ENCODE measurements at regions not wholly inside any gene's neighbourhood (a gene's known extent, or its start where the extent isn't known, plus 50 kb on each side); places are given as distances from the start of the nearest gene placed in this dataset.
"Not testable (repeated sequence)": the region's sequence is repeated elsewhere in the genome, so short reads cannot be mapped to it uniquely, and the experiment has no call there.

DNA sequence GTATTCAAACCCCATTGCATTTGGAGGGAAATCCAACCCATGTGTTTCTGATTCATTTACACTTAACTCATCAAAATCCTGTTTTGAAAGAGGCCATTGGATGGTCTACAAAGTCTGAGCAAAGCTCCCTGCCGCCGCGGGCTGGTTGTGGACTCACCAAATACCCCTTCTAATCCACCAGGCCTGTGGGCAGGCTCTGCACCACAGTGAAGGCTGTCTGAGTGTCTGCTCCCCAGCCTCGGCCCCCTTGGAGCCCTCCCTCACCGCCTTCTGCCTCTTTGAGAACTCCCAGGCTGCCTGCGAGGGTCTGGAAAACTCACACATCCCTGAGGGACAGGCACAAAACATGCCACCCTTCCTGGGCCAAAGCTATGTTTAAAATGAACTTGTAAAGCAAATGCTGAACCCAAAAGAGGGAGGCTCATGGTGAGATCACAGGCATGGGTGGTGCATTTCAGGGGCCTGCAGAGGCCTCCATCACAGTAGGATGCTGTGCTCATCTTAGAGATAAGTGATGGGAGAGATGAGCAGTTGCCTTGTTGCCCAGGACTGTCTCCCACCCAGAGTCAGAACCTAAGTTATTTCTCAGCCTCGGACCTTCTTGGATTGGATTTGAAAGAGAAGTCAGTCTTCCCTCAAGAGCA is 225.0 kb downstream of the CYP26B1 start:
- no peak for DNase-seq (ENCODE audit: low read depth)

GRCh38 chr2:71922091-71922490 is 225.6 kb downstream of the CYP26B1 start:
- no peak for DNase-seq (ENCODE audit: low read depth)

- DNase-seq (ENCODE audit: low read depth): not testable (repeated sequence)
Measured at GRCh38 chr2:71920819-71921218, 226.8 kb downstream of the CYP26B1 start.

- DNase-seq (ENCODE audit: low read depth): no peak
Measured at GRCh38 chr2:71919708-71920107, 228.0 kb downstream of the CYP26B1 start.

- DNase-seq (ENCODE audit: low read depth): no peak
Measured at GRCh38 chr2:71910277-71910676, 237.4 kb downstream of the CYP26B1 start.

GRCh38 chr2:71908798-71909197 is 238.9 kb downstream of the CYP26B1 start:
- DNase-seq (ENCODE audit: low read depth): no peak

- no peak for DNase-seq (ENCODE audit: low read depth)
Measured at GRCh38 chr2:71907503-71907902, 240.2 kb downstream of the CYP26B1 start.

- DNase-seq (ENCODE audit: low read depth): no peak
Measured at GRCh38 chr2:71906357-71906973, 241.2 kb downstream of the CYP26B1 start.

- DNase-seq (ENCODE audit: low read depth): no peak
Measured at GRCh38 chr2:71905205-71905604, 242.5 kb downstream of the CYP26B1 start.

GRCh38 chr2:71903841-71904240 is 243.8 kb downstream of the CYP26B1 start:
- DNase-seq (ENCODE audit: low read depth): no peak

DNA sequence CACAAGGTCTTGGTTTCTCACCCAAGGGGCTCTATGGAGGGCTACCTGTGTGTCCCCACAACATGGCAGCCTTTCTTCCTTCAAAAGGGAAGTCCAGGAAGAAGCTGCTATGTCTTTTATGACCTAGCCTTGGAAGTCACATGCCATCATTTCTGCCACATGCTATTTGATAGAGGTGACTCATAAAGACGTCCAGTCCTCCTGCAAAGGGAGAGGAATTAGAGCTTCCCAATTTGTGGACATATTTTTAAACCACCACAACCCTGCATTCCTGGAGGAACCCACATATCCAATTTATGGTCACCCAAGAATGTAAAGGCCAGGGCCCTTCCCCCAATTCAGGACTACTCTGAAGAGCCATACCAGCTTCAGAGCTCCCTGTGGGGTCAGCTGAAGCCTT is 246.2 kb downstream of the CYP26B1 start:
- no peak for DNase-seq (ENCODE audit: low read depth)

GRCh38 chr2:71898851-71899681 is 248.6 kb downstream of the CYP26B1 start:
- DNase-seq (ENCODE audit: low read depth): no peak

DNA sequence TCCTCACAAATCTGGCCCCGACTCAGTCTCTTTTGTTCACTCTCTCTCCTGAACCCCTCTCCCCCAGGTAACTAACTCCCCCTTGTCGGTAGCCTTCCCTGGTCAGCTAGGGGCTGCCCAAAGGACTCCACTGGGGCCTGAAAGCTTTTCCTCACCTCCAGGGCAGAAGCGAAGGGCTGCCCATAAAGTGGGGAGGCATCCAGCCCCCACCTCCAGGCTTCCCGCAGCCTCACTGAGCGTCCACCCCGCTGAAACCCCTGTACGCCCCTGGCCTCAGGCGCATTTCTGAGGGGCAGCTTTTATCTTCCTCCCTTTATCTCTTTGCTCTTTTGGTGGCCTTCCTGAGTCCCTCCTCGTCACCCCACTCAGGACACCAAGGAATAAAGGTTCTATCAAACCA is 249.3 kb downstream of the CYP26B1 start:
- DNase-seq (ENCODE audit: low read depth): no peak

- DNase-seq (ENCODE audit: low read depth): no peak
Measured at GRCh38 chr2:71897836-71898235, 249.8 kb downstream of the CYP26B1 start.

DNA sequence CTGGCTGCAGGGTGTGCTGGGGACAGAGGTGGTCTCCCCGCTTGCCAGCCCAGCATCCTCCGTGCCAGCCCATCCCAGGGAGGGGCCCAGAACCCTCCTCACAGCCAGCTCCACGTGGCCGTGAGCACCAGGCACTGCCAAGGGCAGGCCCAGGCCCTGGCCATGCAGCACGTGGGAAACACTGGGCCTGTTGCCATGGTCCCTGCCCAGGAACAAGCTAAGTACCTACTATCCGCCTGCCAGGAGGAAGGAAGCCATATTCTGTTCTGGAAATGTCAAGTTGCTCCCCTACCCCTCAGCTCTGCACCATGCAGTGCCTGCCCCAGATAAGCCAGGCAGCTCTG is 250.6 kb downstream of the CYP26B1 start:
- DNase-seq (ENCODE audit: low read depth): no peak

GRCh38 chr2:71896385-71897136 is 251.1 kb downstream of the CYP26B1 start:
- no peak for DNase-seq (ENCODE audit: low read depth)

GRCh38 chr2:71895320-71896161 is 252.1 kb downstream of the CYP26B1 start:
- DNase-seq (ENCODE audit: low read depth): no peak

- no peak for DNase-seq (ENCODE audit: low read depth)
Measured at GRCh38 chr2:71894261-71894660, 253.4 kb downstream of the CYP26B1 start.

DNA sequence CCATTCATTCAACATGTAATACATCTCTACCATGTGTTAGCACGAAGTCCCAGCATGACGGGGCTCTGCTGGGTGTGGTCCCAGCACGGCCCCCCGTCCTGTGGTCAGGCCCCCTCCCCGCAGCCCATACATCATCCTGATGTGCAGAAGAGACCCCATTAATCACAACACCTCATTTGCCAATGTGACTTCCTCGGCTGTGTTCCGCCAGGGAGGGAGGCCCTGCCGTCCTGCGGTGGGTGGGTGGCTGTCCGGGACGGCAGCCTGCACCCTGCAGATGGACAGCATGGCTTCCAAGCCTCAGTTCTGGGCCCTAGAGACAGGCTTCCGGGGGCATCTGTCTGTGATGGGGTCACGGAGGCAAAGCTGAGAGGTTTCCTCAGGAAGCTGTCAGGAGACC is 254.0 kb downstream of the CYP26B1 start:
- DNase-seq (ENCODE audit: low read depth): no peak

DNA sequence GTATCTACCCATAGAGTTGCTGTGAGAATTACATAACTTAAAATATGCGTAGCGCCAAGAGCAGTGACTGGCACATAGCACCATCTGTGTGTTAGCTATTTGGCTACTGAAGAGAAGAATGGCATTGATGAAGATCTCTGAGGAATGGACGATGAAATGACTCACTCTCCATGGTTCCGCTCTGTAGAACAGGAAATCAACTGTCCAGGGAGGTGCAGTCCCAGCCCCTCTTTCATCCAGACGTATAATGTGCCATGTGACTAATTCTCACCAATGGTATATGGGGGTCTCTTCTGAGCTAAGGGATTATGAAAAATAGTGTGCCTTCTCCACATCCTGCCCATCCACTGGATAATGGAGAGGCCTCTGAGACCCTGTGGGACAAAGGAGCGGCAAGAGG is 254.8 kb downstream of the CYP26B1 start:
- DNase-seq (ENCODE audit: low read depth): no peak

GRCh38 chr2:71892423-71892730 is 255.3 kb downstream of the CYP26B1 start:
- no peak for DNase-seq (ENCODE audit: low read depth)
